SH-SY5Y (cell line): ENCODE measurements at regions not wholly inside any gene's neighbourhood (a gene's known extent, or its start where the extent isn't known, plus 50 kb on each side); places are given as distances from the start of the nearest gene placed in this dataset.

Experiments
- GATA2 ChIP-seq: IDR thresholded peaks from 2 replicates; pipeline ENCODE4 v1.6.1; 2011; ENCODE audit warnings: mild to moderate bottlenecking, low read depth, low read length
- GATA3 ChIP-seq: IDR thresholded peaks from 2 replicates; pipeline ENCODE4 v1.6.1; 2011; ENCODE audit warnings: low read depth, mild to moderate bottlenecking, low read length, moderate library complexity

DNA sequence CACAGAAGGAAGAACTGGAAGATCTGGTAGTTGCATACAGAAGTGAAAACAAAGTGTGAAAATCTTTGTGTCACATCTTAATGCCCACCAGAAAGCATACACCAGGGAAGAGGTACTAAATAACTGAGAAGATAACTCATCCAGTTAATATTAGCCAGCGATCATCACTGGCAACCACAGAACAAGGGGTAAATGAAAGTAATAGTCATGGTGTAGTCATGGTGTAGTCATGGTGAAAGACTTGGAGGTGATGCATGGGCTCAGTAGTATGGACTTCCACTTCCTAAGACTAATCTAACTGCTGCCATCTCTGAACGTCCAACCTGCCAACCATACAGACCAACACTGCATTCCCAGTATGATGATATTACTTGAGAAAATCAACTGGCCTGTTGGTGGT is 481.2 kb upstream of the NR5A2 start:
- no peak for TF ChIP-seq GATA3
- no peak for TF ChIP-seq GATA2
